Breast epithelium (tissue), 3 donors: ENCODE measurements at regions not wholly inside any gene's neighbourhood (a gene's known extent, or its start where the extent isn't known, plus 50 kb on each side); places are given as distances from the start of the nearest gene placed in this dataset.

ENCODE experiments used
- CTCF ChIP-seq, 3 donors: fragments of 450-650 bp; IDR thresholded peaks; one replicate each; pipeline ENCODE4 v1.5.1; 2016 to 2017; ENCODE audit warnings: antibody characterized with exemption in 3 of 3, mild to moderate bottlenecking in 3 of 3, moderate library complexity in 3 of 3
- POLR2A ChIP-seq: fragments of 450-650 bp; IDR thresholded peaks from one replicate; pipeline ENCODE4 v1.6.1; 2016; ENCODE audit warnings: antibody characterized with exemption, mild to moderate bottlenecking, moderate library complexity
- POLR2AphosphoS5 ChIP-seq, 3 donors: sonication (generic); formaldehyde crosslinking; IDR thresholded peaks; one replicate each; pipeline ENCODE4 v1.6.1; 2017; ENCODE audit warnings: antibody characterized with exemption in 3 of 3

- TF ChIP-seq CTCF (IDR thresholded peaks at IDR 0.05) (no peak), POLR2A (no peak), POLR2AphosphoS5 (IDR thresholded peaks at IDR 0.05) (no peak)
These were observed 670.6 kb downstream of the DHX35 start for GRCh38 chr20:39632757-39633156.
